ENCODE measurements at regions not wholly inside any gene's neighbourhood (a gene's known extent, or its start where the extent isn't known, plus 50 kb on each side); places are given as distances from the start of the nearest gene placed in this dataset.
"Not testable (repeated sequence)": the region's sequence is repeated elsewhere in the genome, so short reads cannot be mapped to it uniquely, and the experiment has no call there.

- DNase-seq (ENCODE audit: low read depth in 3 of 3) = no peak
These were observed 381.6 kb downstream of the GASK1B start for GRCh38 chr4:157791236-157791635.

GRCh38 chr4:157787618-157788017, 385.2 kb downstream of the GASK1B start:
- no peak for DNase-seq (ENCODE audit: low read depth in 3 of 3)

DNA sequence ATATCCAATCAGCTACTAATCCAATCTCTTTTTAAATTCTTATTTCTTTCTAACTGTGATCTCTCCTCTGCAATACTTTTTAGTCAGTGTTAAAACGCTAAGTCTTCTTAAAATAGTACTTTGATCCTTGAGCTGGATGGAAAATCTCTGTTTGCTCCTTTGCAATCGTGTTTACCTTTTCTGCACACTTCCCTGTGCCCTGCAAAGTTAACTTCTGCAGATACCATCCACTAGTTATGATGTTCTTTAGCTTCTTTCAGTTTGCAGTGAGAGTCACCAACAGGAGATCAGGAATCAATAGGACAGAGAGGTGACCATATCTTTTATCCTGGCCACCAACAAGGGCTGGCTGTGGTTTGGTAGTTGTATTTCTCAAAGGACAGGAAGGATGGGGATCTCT, 391.5 kb downstream of the GASK1B start:
- DNase-seq (ENCODE audit: low read depth in 3 of 3) = no peak

DNA sequence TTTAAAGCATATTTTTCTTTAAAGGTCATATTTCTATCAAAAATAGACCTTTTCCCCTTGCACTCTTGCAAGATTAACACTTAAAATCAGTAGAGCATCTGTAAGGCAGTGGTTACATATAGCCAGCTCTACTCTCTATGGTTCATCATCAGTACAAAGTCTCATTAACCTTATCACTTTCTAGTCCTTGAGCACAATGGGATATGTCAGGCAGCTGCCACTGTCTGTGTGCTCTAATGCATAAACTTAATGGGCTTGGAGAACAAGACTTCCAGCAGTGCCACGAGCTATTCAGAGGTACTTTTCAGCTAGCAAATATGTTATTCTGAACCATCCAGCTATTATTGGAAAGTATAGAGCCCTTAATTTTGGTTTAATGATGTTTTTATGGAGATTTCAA, 393.7 kb downstream of the GASK1B start:
- no peak for DNase-seq (ENCODE audit: low read depth in 3 of 3)

DNA sequence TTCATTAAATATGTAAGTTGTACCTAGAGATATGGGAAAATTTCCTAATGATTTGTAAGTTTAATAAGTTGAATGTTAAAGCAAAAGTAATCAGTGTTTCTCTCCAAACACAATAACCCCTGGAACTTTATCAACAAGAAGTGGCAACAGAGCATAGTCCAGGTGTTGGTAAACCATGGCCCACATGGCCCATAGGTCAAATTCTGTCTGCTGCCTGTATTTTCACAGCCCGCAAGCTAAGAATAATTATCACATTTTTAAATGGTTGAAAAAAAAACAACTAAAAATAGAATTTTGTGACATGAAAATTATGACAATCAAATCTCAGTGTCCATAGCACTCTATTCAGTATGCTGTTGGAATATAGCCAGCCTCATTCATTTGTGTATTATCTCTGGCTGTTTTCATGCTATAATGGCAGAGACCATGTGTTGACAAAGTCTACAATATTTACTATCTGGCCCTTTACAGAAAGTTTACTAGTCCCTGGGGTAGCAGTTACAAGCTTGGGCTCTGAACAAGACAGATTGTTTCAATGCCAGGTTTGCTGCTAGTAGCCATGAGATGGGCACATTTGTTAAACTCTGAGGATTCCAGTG, 395.8 kb downstream of the GASK1B start:
- no peak for DNase-seq (ENCODE audit: low read depth in 3 of 3)

DNA sequence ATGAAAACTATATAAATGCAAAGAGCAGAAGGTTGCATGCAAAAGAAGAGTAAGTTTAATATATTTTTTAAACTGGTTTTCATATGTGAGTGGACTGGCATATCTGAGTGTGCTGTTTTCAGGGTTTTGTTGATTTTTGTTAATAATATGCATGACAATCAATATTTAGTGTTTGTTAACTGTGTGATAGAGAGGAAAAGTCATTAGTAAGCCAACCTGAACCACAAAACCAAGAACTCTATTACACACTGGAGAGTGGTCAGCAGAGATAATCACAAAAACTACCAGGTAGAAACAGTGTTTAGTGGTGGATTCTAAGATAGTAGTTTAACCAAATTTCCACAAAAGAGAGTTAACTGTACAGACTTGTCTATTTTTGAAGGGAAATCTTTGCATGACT, 396.9 kb downstream of the GASK1B start:
- no peak for DNase-seq (ENCODE audit: low read depth in 3 of 3)

- no peak for DNase-seq (ENCODE audit: low read depth in 3 of 3)
These were observed 399.9 kb downstream of the GASK1B start for GRCh38 chr4:157772907-157773306.

DNA sequence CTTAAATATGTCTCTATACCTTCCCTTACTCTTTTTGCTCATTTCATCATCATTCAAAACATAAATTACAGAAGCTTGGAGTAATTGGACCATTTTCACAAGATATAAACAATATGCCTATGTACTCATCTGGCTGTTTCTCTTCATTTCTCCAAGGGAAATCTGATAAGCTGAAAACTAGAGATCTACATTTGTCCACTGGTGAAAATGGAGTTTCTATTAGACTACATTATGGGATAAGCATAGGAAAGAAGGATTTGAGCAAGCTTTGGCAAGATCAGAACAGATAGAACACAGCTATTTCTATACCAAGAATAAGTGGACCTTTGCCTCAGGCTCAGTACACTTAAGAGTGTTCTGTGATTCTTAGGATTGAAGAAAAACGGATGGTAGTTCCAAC, 404.4 kb downstream of the GASK1B start:
- DNase-seq (ENCODE audit: low read depth in 3 of 3) = no peak

- no peak for DNase-seq (ENCODE audit: low read depth in 3 of 3)
These were observed 409.3 kb downstream of the GASK1B start for GRCh38 chr4:157763490-157763889.

DNA sequence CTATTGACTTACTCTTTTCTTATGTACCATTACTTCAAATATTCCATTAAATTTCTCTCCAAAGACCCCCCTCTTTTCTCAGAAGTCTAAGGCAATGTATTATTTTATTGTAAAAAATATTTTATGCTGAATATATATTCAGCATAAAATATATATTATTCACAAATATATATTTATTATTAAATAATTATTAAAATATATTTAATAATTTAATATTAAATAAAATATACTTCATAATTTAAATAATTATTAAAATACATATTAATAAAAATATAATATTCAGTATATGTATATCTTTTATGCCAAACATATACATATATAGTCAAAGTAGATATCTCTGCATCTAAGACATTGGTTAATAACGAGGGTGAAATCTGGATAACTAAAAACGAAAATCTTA, 418.4 kb downstream of the GASK1B start:
- no peak for DNase-seq (ENCODE audit: low read depth in 3 of 3)

- DNase-seq (ENCODE audit: low read depth in 3 of 3) = no peak
These were observed 421.2 kb downstream of the GASK1B start for GRCh38 chr4:157751631-157752030.

DNA sequence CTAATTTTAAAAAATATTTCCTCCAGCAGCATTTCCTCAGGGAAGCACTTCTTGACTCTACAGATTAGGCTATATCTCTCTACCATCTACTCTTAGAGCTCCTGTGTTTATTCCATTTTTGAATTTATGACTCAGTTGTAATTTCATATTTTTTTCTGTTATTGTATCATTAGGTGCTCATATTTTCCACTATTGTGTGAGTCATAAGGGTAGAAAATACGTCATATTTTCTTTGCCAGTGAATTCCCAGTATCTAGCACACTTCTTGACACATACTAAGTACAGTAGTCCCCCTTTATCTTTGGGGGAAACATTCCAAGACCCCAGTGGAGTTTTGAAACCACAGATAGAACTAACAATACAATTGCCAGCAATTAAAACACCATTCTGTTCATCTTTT, 431.2 kb downstream of the GASK1B start:
- no peak for DNase-seq (ENCODE audit: low read depth in 3 of 3)

DNA sequence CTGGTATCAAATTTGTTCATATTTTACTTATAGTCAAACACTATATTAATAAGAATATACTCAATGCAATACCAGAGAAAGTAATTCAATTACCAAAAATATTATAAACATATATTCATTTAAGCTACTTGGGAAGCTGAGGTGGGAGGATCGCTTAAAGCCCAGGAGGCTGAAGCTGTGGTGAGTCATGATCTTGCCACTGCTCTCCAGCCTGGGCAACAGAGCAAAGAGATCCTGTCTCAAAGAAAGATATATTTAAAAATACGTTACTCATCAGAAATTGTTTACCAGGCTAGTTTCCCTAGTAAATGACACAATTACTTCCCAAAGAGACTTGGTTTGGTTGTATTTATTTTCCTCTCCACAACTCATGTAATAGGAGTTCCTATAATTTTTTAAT, 433.6 kb downstream of the GASK1B start:
- DNase-seq (ENCODE audit: low read depth in 3 of 3) = no peak

- no peak for DNase-seq (ENCODE audit: low read depth in 3 of 3)
These were observed 444.6 kb downstream of the GASK1B start for GRCh38 chr4:157728215-157728614.

GRCh38 chr4:157727163-157727562, 445.7 kb downstream of the GASK1B start:
- no peak for DNase-seq (ENCODE audit: low read depth in 3 of 3)

DNA sequence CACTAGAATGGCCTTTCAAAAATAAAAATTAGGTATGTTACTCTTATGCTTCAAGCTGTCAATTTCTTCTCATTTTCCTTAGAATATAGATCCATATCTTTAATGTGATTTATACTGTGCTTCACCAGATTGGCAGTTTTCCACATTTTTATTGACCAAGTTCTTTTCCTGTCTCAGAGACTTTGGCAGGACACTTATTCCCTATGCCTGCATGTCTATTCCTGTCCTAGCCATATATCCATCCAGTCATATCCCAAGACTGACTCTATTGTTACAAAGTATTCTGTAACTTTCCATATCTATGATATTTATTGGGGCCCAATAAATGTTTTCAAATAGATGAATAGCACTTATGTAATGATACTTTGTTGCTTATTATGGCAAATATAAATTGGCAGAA, 450.7 kb downstream of the GASK1B start:
- DNase-seq (ENCODE audit: low read depth in 3 of 3) = no peak

- no peak for DNase-seq (ENCODE audit: low read depth in 3 of 3)
These were observed 459.5 kb downstream of the GASK1B start for GRCh38 chr4:157713342-157713741.

DNA sequence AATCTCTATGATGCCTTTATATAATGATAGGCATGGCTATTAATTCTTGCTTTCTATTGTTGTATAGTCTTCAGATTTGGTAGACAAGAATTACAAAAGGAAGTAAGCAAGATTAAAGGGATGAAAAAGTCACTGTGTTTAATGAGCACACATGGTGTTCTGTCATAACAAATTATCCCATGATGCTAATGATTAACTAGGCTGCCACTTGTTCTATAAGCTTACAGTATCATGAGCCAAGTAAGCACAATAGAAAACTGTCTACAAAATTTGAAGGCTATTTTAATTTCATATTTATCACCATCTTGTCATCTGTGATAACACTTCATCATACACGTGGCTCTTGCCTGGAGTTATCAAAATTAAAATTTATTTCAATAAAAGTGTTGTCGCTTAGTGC, 466.7 kb downstream of the GASK1B start:
- no peak for DNase-seq (ENCODE audit: low read depth in 3 of 3)

GRCh38 chr4:157702831-157703230, 470.0 kb downstream of the GASK1B start:
- no peak for DNase-seq (ENCODE audit: low read depth in 3 of 3)

- no peak for DNase-seq (ENCODE audit: low read depth in 3 of 3)
These were observed 471.2 kb downstream of the GASK1B start for GRCh38 chr4:157701695-157701994.

DNA sequence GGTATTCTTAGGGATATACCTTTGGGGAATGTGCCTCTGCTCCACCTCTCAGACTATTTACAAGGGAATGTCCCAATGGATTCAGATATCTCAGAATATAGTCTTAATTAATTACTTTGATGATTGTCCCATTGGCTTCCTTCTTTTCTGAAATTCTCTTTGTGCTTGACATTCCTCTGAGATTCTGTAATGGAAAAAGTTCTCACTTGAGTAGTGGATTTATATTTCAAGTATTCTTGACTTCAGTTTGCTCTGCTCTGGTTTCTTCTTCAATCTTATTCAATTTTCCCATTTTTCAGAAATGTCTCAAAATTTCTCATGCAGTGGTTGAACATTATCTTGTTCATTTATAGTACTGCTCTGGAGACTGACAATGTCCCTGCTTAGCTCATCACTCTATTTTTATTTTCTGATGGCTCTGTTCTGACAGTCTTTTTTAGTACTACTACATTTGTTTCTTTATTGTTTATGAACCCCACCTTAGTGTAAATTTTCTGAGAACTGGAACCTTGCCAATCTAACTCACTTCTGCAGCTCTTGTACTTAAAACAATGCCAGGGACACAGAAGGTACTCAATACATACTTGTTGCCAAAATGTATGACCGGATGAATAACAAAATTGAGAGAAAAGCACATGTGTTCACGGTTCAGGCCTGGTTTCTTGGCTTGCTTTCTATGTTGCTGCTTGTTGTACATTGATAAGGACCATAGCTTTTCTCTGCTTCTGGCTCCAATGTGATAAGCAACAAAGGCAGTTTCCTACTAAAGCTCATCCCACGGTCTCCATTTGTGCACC, 471.7 kb downstream of the GASK1B start:
- DNase-seq (ENCODE audit: low read depth in 3 of 3) = no peak

DNA sequence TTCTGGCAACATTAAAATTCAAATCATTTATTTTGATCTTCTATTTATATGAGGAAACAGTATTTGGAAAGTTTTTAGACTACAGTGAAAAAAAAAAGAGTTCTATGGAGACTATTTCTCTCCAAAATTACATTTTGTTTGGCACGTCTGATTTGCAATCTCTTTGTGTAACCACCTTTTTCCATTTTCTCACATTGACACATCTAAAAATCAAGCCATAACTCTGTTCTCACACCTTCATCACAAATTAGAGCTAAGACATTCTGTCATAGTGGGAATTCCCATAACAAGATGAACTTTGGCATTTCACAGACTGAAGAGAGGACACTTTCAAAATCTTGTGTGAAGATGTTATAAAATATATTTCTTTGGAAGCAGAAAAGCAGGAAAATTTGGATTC, 468.9 kb downstream of the GRIA2 start:
- no peak for DNase-seq (ENCODE audit: low read depth in 3 of 3)

- no peak for DNase-seq (ENCODE audit: low read depth in 3 of 3)
These were observed 467.4 kb downstream of the GRIA2 start for GRCh38 chr4:157687971-157688370.

GRCh38 chr4:157679326-157679725, 458.8 kb downstream of the GRIA2 start:
- not testable (repeated sequence) for DNase-seq (ENCODE audit: low read depth in 3 of 3)

Data from stimulated activated CD4-positive, alpha-beta T cell treated with anti-CD3 and anti-CD28 coated beads, TNF-alpha, amount 100 ng/mL, for 4 hours (primary cell).